GM12892 (cell line): ENCODE measurements at regions not wholly inside any gene's neighbourhood (a gene's known extent, or its start where the extent isn't known, plus 50 kb on each side); places are given as distances from the start of the nearest gene placed in this dataset.
"Not testable (repeated sequence)": the region's sequence is repeated elsewhere in the genome, so short reads cannot be mapped to it uniquely, and the experiment has no call there.

Source experiments
- DNase-seq: peaks from one replicate; pipeline ENCODE4 v3.0.0; 2011; ENCODE audit not compliant: insufficient read length
- FAIRE-seq: peaks from 2 replicates; lab custom pipeline; 2011; peaks lifted over from hg19 to GRCh38; lab: Jason Lieb, UNC
- POLR2A ChIP-seq: IDR thresholded peaks from 2 replicates; pipeline ENCODE4 v1.6.1; 2011; ENCODE audit warnings: low read depth, low read length, control low read depth
- POLR2AphosphoS5 ChIP-seq: IDR thresholded peaks from 2 replicates; pipeline ENCODE4 v1.6.1; 2011; ENCODE audit warnings: low read depth, low read length, control low read depth
- TAF1 ChIP-seq: IDR thresholded peaks from 2 replicates; pipeline ENCODE4 v1.6.1; 2011; ENCODE audit warnings: low read depth, mild to moderate bottlenecking, control low read depth, low read length, borderline replicate concordance

GRCh38 chr9:82436475-82436874, 447.9 kb downstream of the SPATA31D1 start:
- FAIRE-seq (no peak), DNase-seq (no peak)
- no peak for TF ChIP-seq POLR2A
- no peak for TF ChIP-seq POLR2AphosphoS5
- TF ChIP-seq TAF1 = no peak

DNA sequence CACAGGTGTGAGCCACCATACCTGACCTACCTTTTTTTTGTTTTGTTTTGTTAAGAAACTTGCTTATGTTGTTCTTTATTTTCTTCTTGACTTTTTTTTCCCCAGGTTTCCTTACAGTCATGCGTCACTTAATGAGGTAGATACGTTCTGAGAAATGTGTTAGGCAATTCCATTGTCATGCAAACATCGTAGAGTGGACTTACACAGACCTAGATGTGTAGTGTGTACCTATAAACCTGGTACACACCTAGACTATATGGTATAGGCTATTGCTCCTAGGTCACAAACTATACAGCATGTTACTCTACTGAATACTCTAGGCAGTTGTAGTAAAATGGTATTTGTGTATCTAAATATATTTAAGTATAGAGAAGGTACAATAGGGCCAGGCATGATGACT, 448.6 kb downstream of the SPATA31D1 start:
- FAIRE-seq, DNase-seq: not testable (repeated sequence)

GRCh38 chr9:82438581-82438980, 450.0 kb downstream of the SPATA31D1 start:
- TF ChIP-seq TAF1 (no peak), POLR2A (no peak), POLR2AphosphoS5 (no peak)
- DNase-seq = no peak

DNA sequence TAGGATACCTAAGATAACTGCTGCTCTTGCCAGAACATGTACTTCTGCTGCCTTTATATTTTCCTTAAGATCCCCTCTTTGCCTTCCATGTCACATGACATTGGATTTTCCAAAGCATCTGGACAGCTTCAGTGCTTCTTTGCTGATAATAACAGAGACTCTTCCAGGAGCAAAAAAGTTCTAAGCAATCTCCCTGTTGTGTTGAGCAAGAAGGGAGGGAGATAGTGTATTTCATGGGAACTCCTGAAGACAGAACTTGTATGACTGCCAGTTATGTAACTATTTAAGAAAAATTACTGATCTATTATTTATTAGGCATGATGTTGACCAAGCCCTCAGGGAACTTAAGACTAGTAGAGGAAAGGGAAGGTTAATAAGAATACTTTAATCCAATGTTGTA, 454.7 kb downstream of the SPATA31D1 start:
- TF ChIP-seq POLR2A (no peak), POLR2AphosphoS5 (no peak), TAF1 (no peak)
- no peak for FAIRE-seq

More at GRCh38 chr9:82438581-82438980, 450.0 kb downstream of the SPATA31D1 start:
- FAIRE-seq = no peak

GRCh38 chr9:82445556-82445955, 457.0 kb downstream of the SPATA31D1 start:
- DNase-seq = no peak
- FAIRE-seq = no peak
- no peak for TF ChIP-seq TAF1
- no peak for TF ChIP-seq POLR2A
- TF ChIP-seq POLR2AphosphoS5 = no peak

More for the DNA sequence above, 454.7 kb downstream of the SPATA31D1 start:
- no peak for DNase-seq

GRCh38 chr9:82447343-82447742, 458.8 kb downstream of the SPATA31D1 start:
- DNase-seq (no peak), FAIRE-seq (no peak)
- no peak for TF ChIP-seq POLR2A
- no peak for TF ChIP-seq POLR2AphosphoS5
- no peak for TF ChIP-seq TAF1

- DNase-seq (no peak), FAIRE-seq (no peak)
- TF ChIP-seq POLR2A (no peak), POLR2AphosphoS5 (no peak), TAF1 (no peak)
Observed at GRCh38 chr9:82449986-82450385, 461.4 kb downstream of the SPATA31D1 start.

- FAIRE-seq = no peak
- no peak for DNase-seq
- TF ChIP-seq TAF1 = no peak
- no peak for TF ChIP-seq POLR2A
- TF ChIP-seq POLR2AphosphoS5 = no peak
Observed at GRCh38 chr9:82454509-82455190, 466.1 kb downstream of the SPATA31D1 start.

- no peak for FAIRE-seq
- DNase-seq = no peak
- no peak for TF ChIP-seq POLR2A
- no peak for TF ChIP-seq POLR2AphosphoS5
- TF ChIP-seq TAF1 = no peak
Observed at GRCh38 chr9:82456642-82457041, 468.1 kb downstream of the SPATA31D1 start.

DNA sequence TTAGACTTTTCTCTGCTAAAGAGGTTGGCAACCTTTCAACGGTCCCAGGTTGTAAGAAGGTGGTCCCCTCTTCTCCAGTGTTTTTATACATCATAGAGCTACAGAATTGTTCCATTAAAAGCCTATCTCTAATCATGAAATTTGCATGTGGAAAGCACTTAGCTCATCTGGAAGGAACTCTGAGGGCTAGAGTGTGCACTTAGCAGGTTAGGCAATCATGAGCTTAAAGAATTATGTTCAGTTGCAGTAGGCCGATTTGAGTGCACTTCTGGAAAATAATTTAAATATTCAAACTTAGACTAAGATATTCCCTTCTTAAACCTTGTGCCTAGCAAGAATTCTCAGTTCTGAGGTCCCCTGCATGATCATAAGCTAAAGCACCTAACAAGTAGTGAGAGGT, 468.7 kb downstream of the SPATA31D1 start:
- no peak for TF ChIP-seq TAF1
- no peak for TF ChIP-seq POLR2A
- no peak for TF ChIP-seq POLR2AphosphoS5
- FAIRE-seq (no peak), DNase-seq (no peak)

DNA sequence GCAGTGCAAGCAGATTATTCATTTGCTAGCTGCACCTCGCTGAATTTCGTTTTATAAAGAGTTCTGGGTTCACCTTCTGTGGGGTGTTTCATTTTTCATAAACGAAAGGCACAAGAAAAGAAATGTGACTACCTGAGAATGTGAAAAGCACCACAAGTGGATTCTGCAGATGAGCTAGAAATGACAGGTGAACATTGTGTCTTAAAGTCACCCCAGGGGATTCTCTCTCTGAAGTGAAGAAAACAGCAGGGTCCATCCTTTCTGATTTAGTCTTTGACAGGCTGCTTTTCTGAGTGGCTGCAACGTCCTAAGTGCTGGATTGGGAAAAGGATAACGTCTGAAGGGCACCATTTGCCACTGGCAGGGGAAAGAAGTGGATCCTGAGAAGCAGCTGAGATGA, 469.3 kb downstream of the SPATA31D1 start:
- FAIRE-seq = no peak
- DNase-seq = no peak
- TF ChIP-seq TAF1 (no peak), POLR2A (no peak), POLR2AphosphoS5 (no peak)

- no peak for DNase-seq
- FAIRE-seq = no peak
- TF ChIP-seq POLR2A = no peak
- TF ChIP-seq POLR2AphosphoS5 = no peak
- TF ChIP-seq TAF1 = no peak
Observed at GRCh38 chr9:82458296-82458695, 469.7 kb downstream of the SPATA31D1 start.
